ENCODE measurements at regions not wholly inside any gene's neighbourhood (a gene's known extent, or its start where the extent isn't known, plus 50 kb on each side); places are given as distances from the start of the nearest gene placed in this dataset.

DNA sequence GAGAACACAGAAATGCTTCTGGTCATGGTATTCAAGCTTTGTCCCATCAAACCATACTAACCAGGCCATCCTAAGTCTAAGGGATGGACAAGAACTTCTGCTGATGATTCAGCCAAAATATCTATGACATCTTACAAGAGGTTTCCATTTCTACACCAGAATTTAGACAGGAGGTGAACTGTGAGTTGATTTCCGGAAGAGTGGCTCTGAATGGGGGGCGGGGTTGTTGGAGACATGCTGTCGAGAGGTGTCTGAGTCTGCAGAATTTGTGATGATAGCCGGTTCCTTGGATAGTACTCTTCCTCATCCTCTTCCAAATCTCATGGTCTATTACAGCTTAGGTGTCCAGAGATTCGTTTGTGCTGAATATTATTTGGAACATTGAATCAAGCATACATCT is 408.7 kb upstream of the TCF4 start:
- TF ChIP-seq ZNF70 (CRISPR knock-in tag; IDR thresholded peaks at IDR 0.05) (no peak), ZC3H10 (CRISPR knock-in tag; IDR thresholded peaks at IDR 0.05) (no peak)
- TF ChIP-seq, protein P1, sequence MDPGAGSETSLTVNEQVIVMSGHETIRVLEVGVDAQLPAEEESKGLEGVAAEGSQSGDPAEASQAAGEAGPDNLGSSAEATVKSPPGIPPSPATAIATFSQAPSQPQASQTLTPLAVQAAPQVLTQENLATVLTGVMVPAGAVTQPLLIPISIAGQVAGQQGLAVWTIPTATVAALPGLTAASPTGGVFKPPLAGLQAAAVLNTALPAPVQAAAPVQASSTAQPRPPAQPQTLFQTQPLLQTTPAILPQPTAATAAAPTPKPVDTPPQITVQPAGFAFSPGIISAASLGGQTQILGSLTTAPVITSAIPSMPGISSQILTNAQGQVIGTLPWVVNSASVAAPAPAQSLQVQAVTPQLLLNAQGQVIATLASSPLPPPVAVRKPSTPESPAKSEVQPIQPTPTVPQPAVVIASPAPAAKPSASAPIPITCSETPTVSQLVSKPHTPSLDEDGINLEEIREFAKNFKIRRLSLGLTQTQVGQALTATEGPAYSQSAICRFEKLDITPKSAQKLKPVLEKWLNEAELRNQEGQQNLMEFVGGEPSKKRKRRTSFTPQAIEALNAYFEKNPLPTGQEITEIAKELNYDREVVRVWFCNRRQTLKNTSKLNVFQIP (CRISPR knock-in tag; IDR thresholded peaks at IDR 0.05; ENCODE audit: borderline replicate concordance, low read depth) = no peak
- ATAC-seq = no peak

DNA sequence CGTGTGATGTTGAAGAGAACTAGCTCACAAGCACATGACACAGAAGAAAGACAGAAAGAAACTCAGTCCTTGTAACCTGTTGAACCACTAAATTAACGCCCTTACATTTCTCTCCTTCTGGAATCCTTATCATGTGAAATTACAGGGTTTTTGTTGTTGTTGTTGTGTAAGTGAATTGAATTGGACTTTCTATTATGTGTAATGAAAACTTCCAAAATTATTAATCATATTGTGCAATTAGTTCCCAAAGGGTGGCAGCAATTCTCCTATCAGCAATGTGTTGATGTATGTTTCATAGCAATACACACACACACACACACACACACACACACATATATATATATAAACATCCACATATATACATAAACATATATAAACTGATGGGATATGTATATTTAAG is 402.2 kb upstream of the TCF4 start:
- TF ChIP-seq OSR1 (CRISPR knock-in tag; IDR thresholded peaks at IDR 0.05) (no peak), ISL1 (CRISPR knock-in tag; IDR thresholded peaks at IDR 0.05) (no peak), PPARA (CRISPR knock-in tag; IDR thresholded peaks at IDR 0.05; ENCODE audit: borderline replicate concordance) (no peak), ZNF565 (CRISPR knock-in tag; conservative IDR thresholded peaks at IDR 0.05; ENCODE audit: low read depth) (no peak), ZFP30 (CRISPR knock-in tag; IDR thresholded peaks at IDR 0.05) (no peak), RARB (CRISPR knock-in tag; IDR thresholded peaks at IDR 0.05) (no peak), ZNF70 (CRISPR knock-in tag; IDR thresholded peaks at IDR 0.05) (no peak), ZNF8 (CRISPR knock-in tag; IDR thresholded peaks at IDR 0.05) (no peak), BACH2 (CRISPR knock-in tag; IDR thresholded peaks at IDR 0.05; ENCODE audit: borderline replicate concordance) (no peak), ZFP3 (CRISPR knock-in tag; IDR thresholded peaks at IDR 0.05) (no peak), CSDC2 (CRISPR knock-in tag; IDR thresholded peaks at IDR 0.05) (no peak), GLIS3 (CRISPR knock-in tag; IDR thresholded peaks at IDR 0.05) (no peak), ARNTL (CRISPR knock-in tag; IDR thresholded peaks at IDR 0.05; ENCODE audit: borderline replicate concordance, low read depth) (no peak), ESRRG (CRISPR knock-in tag; IDR thresholded peaks at IDR 0.05) (no peak), TCF4 (CRISPR knock-in tag; IDR thresholded peaks at IDR 0.05; ENCODE audit: borderline replicate concordance) (no peak)
- TF ChIP-seq, protein P2, sequence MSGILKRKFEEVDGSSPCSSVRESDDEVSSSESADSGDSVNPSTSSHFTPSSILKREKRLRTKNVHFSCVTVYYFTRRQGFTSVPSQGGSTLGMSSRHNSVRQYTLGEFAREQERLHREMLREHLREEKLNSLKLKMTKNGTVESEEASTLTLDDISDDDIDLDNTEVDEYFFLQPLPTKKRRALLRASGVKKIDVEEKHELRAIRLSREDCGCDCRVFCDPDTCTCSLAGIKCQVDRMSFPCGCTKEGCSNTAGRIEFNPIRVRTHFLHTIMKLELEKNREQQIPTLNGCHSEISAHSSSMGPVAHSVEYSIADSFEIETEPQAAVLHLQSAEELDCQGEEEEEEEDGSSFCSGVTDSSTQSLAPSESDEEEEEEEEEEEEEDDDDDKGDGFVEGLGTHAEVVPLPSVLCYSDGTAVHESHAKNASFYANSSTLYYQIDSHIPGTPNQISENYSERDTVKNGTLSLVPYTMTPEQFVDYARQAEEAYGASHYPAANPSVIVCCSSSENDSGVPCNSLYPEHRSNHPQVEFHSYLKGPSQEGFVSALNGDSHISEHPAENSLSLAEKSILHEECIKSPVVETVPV (CRISPR knock-in tag; IDR thresholded peaks at IDR 0.05) = no peak
- TF ChIP-seq, protein P3, sequence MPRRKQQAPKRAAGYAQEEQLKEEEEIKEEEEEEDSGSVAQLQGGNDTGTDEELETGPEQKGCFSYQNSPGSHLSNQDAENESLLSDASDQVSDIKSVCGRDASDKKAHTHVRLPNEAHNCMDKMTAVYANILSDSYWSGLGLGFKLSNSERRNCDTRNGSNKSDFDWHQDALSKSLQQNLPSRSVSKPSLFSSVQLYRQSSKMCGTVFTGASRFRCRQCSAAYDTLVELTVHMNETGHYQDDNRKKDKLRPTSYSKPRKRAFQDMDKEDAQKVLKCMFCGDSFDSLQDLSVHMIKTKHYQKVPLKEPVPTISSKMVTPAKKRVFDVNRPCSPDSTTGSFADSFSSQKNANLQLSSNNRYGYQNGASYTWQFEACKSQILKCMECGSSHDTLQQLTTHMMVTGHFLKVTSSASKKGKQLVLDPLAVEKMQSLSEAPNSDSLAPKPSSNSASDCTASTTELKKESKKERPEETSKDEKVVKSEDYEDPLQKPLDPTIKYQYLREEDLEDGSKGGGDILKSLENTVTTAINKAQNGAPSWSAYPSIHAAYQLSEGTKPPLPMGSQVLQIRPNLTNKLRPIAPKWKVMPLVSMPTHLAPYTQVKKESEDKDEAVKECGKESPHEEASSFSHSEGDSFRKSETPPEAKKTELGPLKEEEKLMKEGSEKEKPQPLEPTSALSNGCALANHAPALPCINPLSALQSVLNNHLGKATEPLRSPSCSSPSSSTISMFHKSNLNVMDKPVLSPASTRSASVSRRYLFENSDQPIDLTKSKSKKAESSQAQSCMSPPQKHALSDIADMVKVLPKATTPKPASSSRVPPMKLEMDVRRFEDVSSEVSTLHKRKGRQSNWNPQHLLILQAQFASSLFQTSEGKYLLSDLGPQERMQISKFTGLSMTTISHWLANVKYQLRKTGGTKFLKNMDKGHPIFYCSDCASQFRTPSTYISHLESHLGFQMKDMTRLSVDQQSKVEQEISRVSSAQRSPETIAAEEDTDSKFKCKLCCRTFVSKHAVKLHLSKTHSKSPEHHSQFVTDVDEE (CRISPR knock-in tag; IDR thresholded peaks at IDR 0.05) = no peak
- TF ChIP-seq, protein P1 (CRISPR knock-in tag; IDR thresholded peaks at IDR 0.05; ENCODE audit: borderline replicate concordance, low read depth) = no peak
- ATAC-seq = no peak

DNA sequence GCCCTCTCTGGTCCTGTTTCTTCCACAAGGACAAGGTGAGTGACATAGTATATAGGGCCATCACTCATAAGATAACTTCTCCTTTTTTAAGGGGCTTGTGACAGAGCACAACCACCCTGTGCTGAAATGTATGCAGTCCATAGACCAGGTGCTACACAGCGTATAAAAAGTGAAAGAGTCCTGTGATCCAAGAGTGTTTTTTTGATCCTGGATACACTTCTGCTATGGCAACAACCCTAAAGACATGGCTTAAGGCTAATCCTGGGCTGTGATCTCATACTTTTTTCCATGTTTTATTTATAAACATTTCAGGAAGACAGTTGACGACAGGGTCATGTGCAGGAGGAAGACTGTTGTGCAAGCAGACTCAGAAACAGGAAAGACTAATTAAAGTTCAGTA is 400.5 kb upstream of the TCF4 start:
- ATAC-seq = no peak

More for the DNA sequence above, 400.5 kb upstream of the TCF4 start:
- TF ChIP-seq GLIS3 (CRISPR knock-in tag; IDR thresholded peaks at IDR 0.05) (no peak), ZNF565 (CRISPR knock-in tag; conservative IDR thresholded peaks at IDR 0.05; ENCODE audit: low read depth) (no peak), ZNF70 (CRISPR knock-in tag; IDR thresholded peaks at IDR 0.05) (no peak), TCF4 (CRISPR knock-in tag; IDR thresholded peaks at IDR 0.05; ENCODE audit: borderline replicate concordance) (no peak), SNAI2 (CRISPR knock-in tag; IDR thresholded peaks at IDR 0.05) (no peak), OSR1 (CRISPR knock-in tag; IDR thresholded peaks at IDR 0.05) (no peak), PPARA (CRISPR knock-in tag; IDR thresholded peaks at IDR 0.05; ENCODE audit: borderline replicate concordance) (no peak), ZFP3 (CRISPR knock-in tag; IDR thresholded peaks at IDR 0.05) (no peak), RARB (CRISPR knock-in tag; IDR thresholded peaks at IDR 0.05) (no peak), ZNF8 (CRISPR knock-in tag; IDR thresholded peaks at IDR 0.05) (no peak), ESRRG (CRISPR knock-in tag; IDR thresholded peaks at IDR 0.05) (no peak)
- TF ChIP-seq, protein P1 (CRISPR knock-in tag; IDR thresholded peaks at IDR 0.05; ENCODE audit: borderline replicate concordance, low read depth) = no peak
- TF ChIP-seq, protein P3 (CRISPR knock-in tag; IDR thresholded peaks at IDR 0.05) = no peak
- TF ChIP-seq, protein P4, sequence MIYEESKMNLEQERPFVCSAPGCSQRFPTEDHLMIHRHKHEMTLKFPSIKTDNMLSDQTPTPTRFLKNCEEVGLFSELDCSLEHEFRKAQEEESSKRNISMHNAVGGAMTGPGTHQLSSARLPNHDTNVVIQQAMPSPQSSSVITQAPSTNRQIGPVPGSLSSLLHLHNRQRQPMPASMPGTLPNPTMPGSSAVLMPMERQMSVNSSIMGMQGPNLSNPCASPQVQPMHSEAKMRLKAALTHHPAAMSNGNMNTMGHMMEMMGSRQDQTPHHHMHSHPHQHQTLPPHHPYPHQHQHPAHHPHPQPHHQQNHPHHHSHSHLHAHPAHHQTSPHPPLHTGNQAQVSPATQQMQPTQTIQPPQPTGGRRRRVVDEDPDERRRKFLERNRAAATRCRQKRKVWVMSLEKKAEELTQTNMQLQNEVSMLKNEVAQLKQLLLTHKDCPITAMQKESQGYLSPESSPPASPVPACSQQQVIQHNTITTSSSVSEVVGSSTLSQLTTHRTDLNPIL (CRISPR knock-in tag; IDR thresholded peaks at IDR 0.05; ENCODE audit: low read depth) = no peak

Measured in SK-N-SH treated with all-trans-retinoic acid at 6 μM for 48 hours (cell line).